ENCODE measurements at regions not wholly inside any gene's neighbourhood (a gene's known extent, or its start where the extent isn't known, plus 50 kb on each side); places are given as distances from the start of the nearest gene placed in this dataset.
"Not testable (repeated sequence)": the region's sequence is repeated elsewhere in the genome, so short reads cannot be mapped to it uniquely, and the experiment has no call there.

- no peaks in the 10 kb centered on the region for H3K9me3 Mint-ChIP-seq (ENCODE audit: unreplicated experiment)
- H3K36me3 Mint-ChIP-seq (ENCODE audit: insufficient read depth, unreplicated experiment), result no peaks in the 10 kb centered on the region
- H3K27me3 Mint-ChIP-seq (ENCODE audit: insufficient read depth, unreplicated experiment), result no peaks in the 10 kb centered on the region
- DNase-seq (ENCODE audit: unreplicated experiment), result peak; percentile 55
- ChIA-PET CTCF (interaction anchor here (0.7 to 1.6 kb wide), 3 partner anchors 9 to 29 kb away, joined by 3 to 5 read pairs (median 4); no protein-coding TSS in a partner anchor), POLR2A (interaction anchor here (0.6 kb wide), 1 partner anchor 63 kb away, joined by 3 read pairs; no protein-coding TSS in a partner anchor)
- peaks cover 17% of the 10 kb centered on the region for H3K4me1 Mint-ChIP-seq (ENCODE audit: insufficient read depth, unreplicated experiment)
- BruUV-seq (replicated peaks), result TSS peak; percentile 99
- intact Hi-C loops (cut with micrococcal nuclease), result no loop called here
- H3K4me3 Mint-ChIP-seq (ENCODE audit: unreplicated experiment), result no peak overlapping the region
- peak overlapping the region; percentile 99 for H3K27ac Mint-ChIP-seq (ENCODE audit: low read depth, unreplicated experiment)
- no peak for TF ChIP-seq CTCF (IDR thresholded peaks at IDR 0.05; ENCODE audit: unreplicated experiment)
These were observed 213.5 kb upstream of the TMEM229A start for GRCh38 chr7:124246262-124246863.

GRCh38 chr7:124244469-124244868 is 211.6 kb upstream of the TMEM229A start:
- BruUV-seq (replicated peaks); H3K36me3 Mint-ChIP-seq (ENCODE audit: insufficient read depth, unreplicated experiment); DNase-seq (ENCODE audit: unreplicated experiment); H3K4me3 Mint-ChIP-seq (ENCODE audit: unreplicated experiment); H3K27me3 Mint-ChIP-seq (ENCODE audit: insufficient read depth, unreplicated experiment); H3K9me3 Mint-ChIP-seq (ENCODE audit: unreplicated experiment); intact Hi-C loops (cut with micrococcal nuclease): not testable (repeated sequence)
- ChIA-PET POLR2A (interaction anchor here (0.7 kb wide), 1 partner anchor 378 kb away, joined by 3 read pairs; no protein-coding TSS in a partner anchor), CTCF (interaction anchor here (0.6 to 1.0 kb wide), 2 partner anchors 58 to 89 kb away, joined by 3 to 5 read pairs; no protein-coding TSS in a partner anchor)
- H3K27ac Mint-ChIP-seq (ENCODE audit: low read depth, unreplicated experiment), result peak overlapping the region; percentile 99
- H3K4me1 Mint-ChIP-seq (ENCODE audit: insufficient read depth, unreplicated experiment), result peaks cover 17% of the 10 kb centered on the region

GRCh38 chr7:124219681-124220080 is 186.8 kb upstream of the TMEM229A start:
- ChIA-PET POLR2A (no interaction called here), CTCF (no interaction called here)
- no peak for DNase-seq (ENCODE audit: unreplicated experiment)
- no peaks in the 10 kb centered on the region for H3K4me1 Mint-ChIP-seq (ENCODE audit: insufficient read depth, unreplicated experiment)
- H3K36me3 Mint-ChIP-seq (ENCODE audit: insufficient read depth, unreplicated experiment), result peaks cover 7% of the 10 kb centered on the region
- no peak for TF ChIP-seq CTCF (IDR thresholded peaks at IDR 0.05; ENCODE audit: unreplicated experiment)
- H3K9me3 Mint-ChIP-seq (ENCODE audit: unreplicated experiment), result no peaks in the 10 kb centered on the region
- no peaks in the 10 kb centered on the region for H3K27me3 Mint-ChIP-seq (ENCODE audit: insufficient read depth, unreplicated experiment)
- BruUV-seq (replicated peaks), result no TSS peak
- intact Hi-C loops (cut with micrococcal nuclease), result no loop called here
- no peak overlapping the region for H3K4me3 Mint-ChIP-seq (ENCODE audit: unreplicated experiment)
- no peak overlapping the region for H3K27ac Mint-ChIP-seq (ENCODE audit: low read depth, unreplicated experiment)

- no peaks in the 10 kb centered on the region for H3K4me1 Mint-ChIP-seq (ENCODE audit: insufficient read depth, unreplicated experiment)
- no peak overlapping the region for H3K4me3 Mint-ChIP-seq (ENCODE audit: unreplicated experiment)
- ChIA-PET CTCF (interaction anchor here (0.6 to 0.7 kb wide), 2 partner anchors 57 to 253 kb away, joined by 3 read pairs; no protein-coding TSS in a partner anchor), POLR2A (no interaction called here)
- H3K27ac Mint-ChIP-seq (ENCODE audit: low read depth, unreplicated experiment), result no peak overlapping the region
- BruUV-seq (replicated peaks), result no TSS peak
- DNase-seq (ENCODE audit: unreplicated experiment), result no peak
- H3K36me3 Mint-ChIP-seq (ENCODE audit: insufficient read depth, unreplicated experiment), result no peaks in the 10 kb centered on the region
- H3K27me3 Mint-ChIP-seq (ENCODE audit: insufficient read depth, unreplicated experiment), result no peaks in the 10 kb centered on the region
- intact Hi-C loops (cut with micrococcal nuclease), result no loop called here
- TF ChIP-seq CTCF (IDR thresholded peaks at IDR 0.05; ENCODE audit: unreplicated experiment), result no peak
- H3K9me3 Mint-ChIP-seq (ENCODE audit: unreplicated experiment), result no peaks in the 10 kb centered on the region
These were observed 175.8 kb upstream of the TMEM229A start for GRCh38 chr7:124208642-124209041.

Data from MCF 10A (cell line).